ENCODE measurements at regions not wholly inside any gene's neighbourhood (a gene's known extent, or its start where the extent isn't known, plus 50 kb on each side); places are given as distances from the start of the nearest gene placed in this dataset.

DNA sequence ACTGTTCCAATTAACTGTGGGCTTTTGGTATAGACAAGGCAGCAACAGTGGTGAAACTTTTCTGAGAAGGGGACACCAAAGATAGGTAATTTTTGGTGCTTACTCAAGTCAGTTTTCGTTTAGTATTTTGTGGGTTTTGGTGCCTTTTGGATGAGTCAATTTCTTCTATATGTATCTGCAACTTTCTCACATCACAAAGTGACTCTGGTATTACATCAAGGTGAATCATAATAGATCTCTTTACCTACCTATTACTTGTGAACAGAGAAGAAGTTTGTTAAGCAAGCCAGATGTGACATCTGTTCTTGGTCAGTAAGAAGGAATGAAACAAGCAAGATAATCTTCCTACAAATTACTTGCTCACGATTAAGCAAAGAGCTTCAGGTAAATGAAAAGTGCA, 732.4 kb upstream of the DPPA4 start:
- intact Hi-C loops (cut with micrococcal nuclease) = no loop called here

More for the DNA sequence above, 732.4 kb upstream of the DPPA4 start:
- BruUV-seq (replicated peaks) = no TSS peak
- Histone ChIP-seq H3K4me2 (ENCODE audit: insufficient read depth, low read length) (no peak overlapping the region), H3K36me3 (ENCODE audit: control insufficient read depth, insufficient read depth, low read length) (no peaks in the 10 kb centered on the region), H3K27me3 (ENCODE audit: control insufficient read depth in 2 of 2, insufficient read depth in 2 of 2, low read length in 2 of 2) (no peaks in the 10 kb centered on the region), H3K27ac (ENCODE audit: extremely low read depth, low read depth, low read length) (no peak overlapping the region), H3K4me1 (replicated peaks in 1 of 2; ENCODE audit: control insufficient read depth in 2 of 2, insufficient read depth in 2 of 2, low read length in 2 of 2) (no peaks in the 10 kb centered on the region), H3K79me2 (ENCODE audit: control insufficient read depth, insufficient read depth, low read length) (no peaks in the 10 kb centered on the region), H3K9me1 (ENCODE audit: control insufficient read depth, insufficient read depth, low read length) (no peaks in the 10 kb centered on the region), H2AFZ (ENCODE audit: low read depth, low read length) (no peak overlapping the region), H3K9me3 (replicated peaks; ENCODE audit: control insufficient read depth, insufficient read depth, low read depth, low read length) (no peaks in the 10 kb centered on the region), H4K20me1 (replicated peaks; ENCODE audit: control insufficient read depth, insufficient read depth, low read length) (no peaks in the 10 kb centered on the region), H3K9ac (ENCODE audit: insufficient read depth in 1 of 2, low read depth in 2 of 2, low read length in 2 of 2) (no peak overlapping the region), H3K4me3 (no peak overlapping the region)
- POLR2A ChIA-PET = no interaction called here
- in situ Hi-C loops (cut with MboI) = no loop called here
- DNase-seq (ENCODE audit: extremely low read depth in 1 of 4, low spot score in 3 of 4) (no peak), ATAC-seq (no peak), FAIRE-seq (no peak)
- CTCF ChIA-PET (ENCODE audit: low intra/inter-chr PET ratio) = no interaction called here
- TF ChIP-seq ZFP30 (CRISPR knock-in tag; IDR thresholded peaks at IDR 0.05; ENCODE audit: borderline replicate concordance) (no peak), HDAC8 (tag; IDR thresholded peaks at IDR 0.05) (no peak), IRF2 (CRISPR knock-in tag; IDR thresholded peaks at IDR 0.05) (no peak), PHF21A (IDR thresholded peaks at IDR 0.05; ENCODE audit: borderline replicate concordance, low read depth) (no peak), LEF1 (IDR thresholded peaks at IDR 0.05) (no peak), TCF7L2 (IDR thresholded peaks at IDR 0.05; ENCODE audit: low read depth, low read length) (no peak), ZSCAN29 (IDR thresholded peaks at IDR 0.05) (no peak)
- TF ChIP-seq, protein P1, sequence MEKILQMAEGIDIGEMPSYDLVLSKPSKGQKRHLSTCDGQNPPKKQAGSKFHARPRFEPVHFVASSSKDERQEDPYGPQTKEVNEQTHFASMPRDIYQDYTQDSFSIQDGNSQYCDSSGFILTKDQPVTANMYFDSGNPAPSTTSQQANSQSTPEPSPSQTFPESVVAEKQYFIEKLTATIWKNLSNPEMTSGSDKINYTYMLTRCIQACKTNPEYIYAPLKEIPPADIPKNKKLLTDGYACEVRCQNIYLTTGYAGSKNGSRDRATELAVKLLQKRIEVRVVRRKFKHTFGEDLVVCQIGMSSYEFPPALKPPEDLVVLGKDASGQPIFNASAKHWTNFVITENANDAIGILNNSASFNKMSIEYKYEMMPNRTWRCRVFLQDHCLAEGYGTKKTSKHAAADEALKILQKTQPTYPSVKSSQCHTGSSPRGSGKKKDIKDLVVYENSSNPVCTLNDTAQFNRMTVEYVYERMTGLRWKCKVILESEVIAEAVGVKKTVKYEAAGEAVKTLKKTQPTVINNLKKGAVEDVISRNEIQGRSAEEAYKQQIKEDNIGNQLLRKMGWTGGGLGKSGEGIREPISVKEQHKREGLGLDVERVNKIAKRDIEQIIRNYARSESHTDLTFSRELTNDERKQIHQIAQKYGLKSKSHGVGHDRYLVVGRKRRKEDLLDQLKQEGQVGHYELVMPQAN (IDR thresholded peaks at IDR 0.05; ENCODE audit: borderline replicate concordance) = no peak
- 0% methylated on average over 2 of the region's 2 CpGs for WGBS (ENCODE audit: insufficient coverage, low coverage, missing lambda C conversion rate)

All from K562 (cell line).